ENCODE measurements at regions not wholly inside any gene's neighbourhood (a gene's known extent, or its start where the extent isn't known, plus 50 kb on each side); places are given as distances from the start of the nearest gene placed in this dataset.

GRCh38 chr6:14948586-14949245 is 297.2 kb upstream of the JARID2 start:
- no peak for DNase-seq (ENCODE audit: low read depth)
- H3K4me3 ChIP-seq (ENCODE audit: control insufficient read depth, low read depth, low read length) = no peak overlapping the region
- TF ChIP-seq, protein P1, sequence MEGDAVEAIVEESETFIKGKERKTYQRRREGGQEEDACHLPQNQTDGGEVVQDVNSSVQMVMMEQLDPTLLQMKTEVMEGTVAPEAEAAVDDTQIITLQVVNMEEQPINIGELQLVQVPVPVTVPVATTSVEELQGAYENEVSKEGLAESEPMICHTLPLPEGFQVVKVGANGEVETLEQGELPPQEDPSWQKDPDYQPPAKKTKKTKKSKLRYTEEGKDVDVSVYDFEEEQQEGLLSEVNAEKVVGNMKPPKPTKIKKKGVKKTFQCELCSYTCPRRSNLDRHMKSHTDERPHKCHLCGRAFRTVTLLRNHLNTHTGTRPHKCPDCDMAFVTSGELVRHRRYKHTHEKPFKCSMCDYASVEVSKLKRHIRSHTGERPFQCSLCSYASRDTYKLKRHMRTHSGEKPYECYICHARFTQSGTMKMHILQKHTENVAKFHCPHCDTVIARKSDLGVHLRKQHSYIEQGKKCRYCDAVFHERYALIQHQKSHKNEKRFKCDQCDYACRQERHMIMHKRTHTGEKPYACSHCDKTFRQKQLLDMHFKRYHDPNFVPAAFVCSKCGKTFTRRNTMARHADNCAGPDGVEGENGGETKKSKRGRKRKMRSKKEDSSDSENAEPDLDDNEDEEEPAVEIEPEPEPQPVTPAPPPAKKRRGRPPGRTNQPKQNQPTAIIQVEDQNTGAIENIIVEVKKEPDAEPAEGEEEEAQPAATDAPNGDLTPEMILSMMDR (conservative IDR thresholded peaks at IDR 0.05; ENCODE audit: control insufficient read depth, insufficient read depth, low read depth, low read length) = no peak

- H3K4me3 ChIP-seq (ENCODE audit: control insufficient read depth, low read depth, low read length) = no peak overlapping the region
- TF ChIP-seq, protein P1 (conservative IDR thresholded peaks at IDR 0.05; ENCODE audit: control insufficient read depth, insufficient read depth, low read depth, low read length) = no peak
Observed at GRCh38 chr6:14950103-14950969, 295.5 kb upstream of the JARID2 start.

DNA sequence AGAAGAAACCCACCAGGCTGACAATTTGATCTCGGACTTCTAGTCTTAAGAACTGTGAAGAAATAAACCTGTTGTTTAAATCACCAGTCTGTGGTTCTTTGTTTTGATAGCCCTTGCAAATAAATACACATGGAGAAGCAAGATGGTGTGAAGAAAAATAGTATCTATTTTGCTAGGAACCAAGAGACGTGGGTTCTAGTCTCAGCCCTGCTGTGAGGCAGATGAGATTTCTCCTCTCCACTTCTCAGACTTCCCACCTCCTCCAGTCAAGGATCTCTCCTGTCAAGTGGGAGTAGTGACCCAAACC is 294.9 kb upstream of the JARID2 start:
- H3K4me3 ChIP-seq (ENCODE audit: control insufficient read depth, low read depth, low read length) = no peak overlapping the region
- DNase-seq (ENCODE audit: low read depth) = no peak
- TF ChIP-seq, protein P1 (conservative IDR thresholded peaks at IDR 0.05; ENCODE audit: control insufficient read depth, insufficient read depth, low read depth, low read length) = no peak

More at GRCh38 chr6:14950103-14950969, 295.5 kb upstream of the JARID2 start:
- DNase-seq (ENCODE audit: low read depth) = no peak

- no peak overlapping the region for H3K4me3 ChIP-seq (ENCODE audit: control insufficient read depth, low read depth, low read length)
- DNase-seq (ENCODE audit: low read depth) = no peak
- TF ChIP-seq, protein P1 (conservative IDR thresholded peaks at IDR 0.05; ENCODE audit: control insufficient read depth, insufficient read depth, low read depth, low read length) = no peak
Observed at GRCh38 chr6:14951704-14952103, 294.2 kb upstream of the JARID2 start.

DNA sequence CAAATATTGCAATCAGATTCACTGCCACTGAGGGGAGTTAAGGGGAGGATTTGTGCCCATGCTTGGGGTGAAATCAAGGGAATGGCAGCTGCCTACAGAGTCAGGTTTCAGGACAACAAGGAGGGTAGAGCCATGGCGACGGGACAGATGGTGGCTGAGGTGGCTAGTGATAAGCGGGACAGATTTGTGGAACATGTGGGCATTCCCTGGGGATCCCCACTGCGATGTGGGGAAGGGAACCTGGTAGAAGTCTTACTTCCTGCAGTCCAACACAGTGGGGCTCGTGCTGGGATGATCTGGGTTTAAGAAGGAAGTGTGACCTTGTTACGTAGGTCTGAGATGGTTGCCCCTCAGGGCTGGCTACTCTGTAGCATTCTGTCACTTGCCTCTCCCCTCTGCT is 292.0 kb upstream of the JARID2 start:
- no peak for DNase-seq (ENCODE audit: low read depth)
- H3K4me3 ChIP-seq (ENCODE audit: control insufficient read depth, low read depth, low read length) = no peak overlapping the region
- TF ChIP-seq, protein P1 (conservative IDR thresholded peaks at IDR 0.05; ENCODE audit: control insufficient read depth, insufficient read depth, low read depth, low read length) = no peak

DNA sequence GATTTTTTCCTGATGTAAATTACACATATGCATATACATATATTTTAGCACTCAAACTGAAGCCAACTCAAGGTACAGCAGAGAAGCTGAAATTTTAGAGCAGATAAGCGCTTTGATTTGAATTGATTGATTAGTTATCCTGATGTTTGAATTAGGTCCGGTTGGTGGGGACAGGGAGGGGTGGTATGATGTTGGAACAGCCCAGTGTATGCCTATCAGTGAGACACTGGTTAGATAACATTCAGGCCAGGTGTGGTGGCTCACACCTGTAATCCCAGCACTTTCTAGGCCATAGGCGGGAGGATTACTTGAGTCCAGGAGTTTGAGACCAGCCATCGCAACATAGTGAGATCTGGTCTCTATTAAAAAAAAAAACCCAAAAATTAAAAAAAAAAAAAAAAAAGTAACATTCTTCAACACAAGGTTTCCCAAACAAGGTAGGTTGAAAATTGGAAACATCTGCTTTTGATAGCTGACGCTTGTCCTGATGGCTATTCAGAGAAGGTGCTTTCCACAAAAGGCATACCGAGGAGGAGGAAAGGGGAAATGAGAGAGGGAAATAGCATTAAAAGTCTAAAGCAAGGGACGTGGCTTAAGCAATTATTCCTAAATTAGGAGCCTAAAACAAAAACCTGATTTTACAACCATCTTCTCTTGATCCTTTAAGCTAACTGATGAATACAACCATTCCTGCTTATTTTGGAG is 288.4 kb upstream of the JARID2 start:
- TF ChIP-seq, protein P1 (conservative IDR thresholded peaks at IDR 0.05; ENCODE audit: control insufficient read depth, insufficient read depth, low read depth, low read length) = no peak
- no peak for DNase-seq (ENCODE audit: low read depth)
- H3K4me3 ChIP-seq (ENCODE audit: control insufficient read depth, low read depth, low read length) = no peak overlapping the region

All from fibroblast of mammary gland (primary cell).